Fibroblast of mammary gland (primary cell): ENCODE measurements at regions not wholly inside any gene's neighbourhood (a gene's known extent, or its start where the extent isn't known, plus 50 kb on each side); places are given as distances from the start of the nearest gene placed in this dataset.
A peak's percentile ranks its signal among the peaks of the same experiment; 100 is the strongest.

ENCODE experiments used
- DNase-seq: peaks from one replicate; pipeline ENCODE4 v3.0.0-alpha.2; 2010; ENCODE audit warnings: low read depth
- H3K4me3 ChIP-seq: 2 replicates; pipeline ENCODE4 v1.5.1; 2011; ENCODE audit warnings: low read depth, mild to moderate bottlenecking, low read length, moderate library complexity; ENCODE audit not compliant: control insufficient read depth
- TF ChIP-seq, protein P1 (sequence below): conservative IDR thresholded peaks from 2 replicates; pipeline ENCODE4 v1.5.1; 2011; ENCODE audit warnings: low read depth, low read length, inconsistent platforms; ENCODE audit not compliant: control insufficient read depth, insufficient read depth

DNA sequence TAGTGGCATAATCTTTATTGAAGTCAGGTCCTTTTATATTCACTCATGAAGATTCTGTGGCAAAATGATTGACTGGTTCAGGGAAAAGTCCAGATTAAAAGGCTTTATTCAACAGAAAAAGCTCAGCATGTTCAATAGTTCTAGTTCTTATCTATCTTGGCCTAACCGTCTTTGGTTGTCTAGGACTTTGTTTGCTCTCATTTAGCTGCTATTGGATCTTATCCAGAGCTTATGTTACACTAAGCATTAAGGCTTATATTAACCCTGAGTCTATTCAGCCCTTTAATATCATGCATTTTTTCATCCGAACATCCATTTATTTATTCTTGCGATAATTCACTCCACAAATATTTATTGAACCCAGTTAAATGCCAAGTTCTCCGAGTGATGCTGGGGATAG, 601.0 kb upstream of the SGO1 start:
- TF ChIP-seq, protein P1, sequence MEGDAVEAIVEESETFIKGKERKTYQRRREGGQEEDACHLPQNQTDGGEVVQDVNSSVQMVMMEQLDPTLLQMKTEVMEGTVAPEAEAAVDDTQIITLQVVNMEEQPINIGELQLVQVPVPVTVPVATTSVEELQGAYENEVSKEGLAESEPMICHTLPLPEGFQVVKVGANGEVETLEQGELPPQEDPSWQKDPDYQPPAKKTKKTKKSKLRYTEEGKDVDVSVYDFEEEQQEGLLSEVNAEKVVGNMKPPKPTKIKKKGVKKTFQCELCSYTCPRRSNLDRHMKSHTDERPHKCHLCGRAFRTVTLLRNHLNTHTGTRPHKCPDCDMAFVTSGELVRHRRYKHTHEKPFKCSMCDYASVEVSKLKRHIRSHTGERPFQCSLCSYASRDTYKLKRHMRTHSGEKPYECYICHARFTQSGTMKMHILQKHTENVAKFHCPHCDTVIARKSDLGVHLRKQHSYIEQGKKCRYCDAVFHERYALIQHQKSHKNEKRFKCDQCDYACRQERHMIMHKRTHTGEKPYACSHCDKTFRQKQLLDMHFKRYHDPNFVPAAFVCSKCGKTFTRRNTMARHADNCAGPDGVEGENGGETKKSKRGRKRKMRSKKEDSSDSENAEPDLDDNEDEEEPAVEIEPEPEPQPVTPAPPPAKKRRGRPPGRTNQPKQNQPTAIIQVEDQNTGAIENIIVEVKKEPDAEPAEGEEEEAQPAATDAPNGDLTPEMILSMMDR: no peak
- DNase-seq: no peak

DNA sequence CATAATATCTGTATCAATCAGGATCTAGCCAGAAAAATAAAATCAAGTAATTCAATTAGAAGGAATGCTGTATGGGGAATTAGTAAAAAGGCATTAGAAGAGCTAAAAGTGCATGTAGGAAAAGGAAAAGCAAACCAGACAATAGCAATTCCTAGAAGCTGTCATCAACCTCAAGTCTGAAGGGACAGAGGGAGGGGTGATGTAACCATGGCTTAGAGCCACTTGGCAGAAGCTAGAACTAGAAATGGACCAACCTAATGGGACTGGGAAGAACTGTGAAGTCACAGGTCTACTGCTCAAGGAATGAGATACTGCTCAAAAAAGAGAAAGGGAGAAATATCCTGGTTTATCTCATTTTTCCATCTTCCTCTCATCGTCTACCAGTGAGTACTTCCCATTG, 590.7 kb upstream of the SGO1 start:
- no peak overlapping the region for H3K4me3 ChIP-seq
- DNase-seq: peak; percentile 4
- TF ChIP-seq, protein P1: no peak

More for the DNA sequence above, 601.0 kb upstream of the SGO1 start:
- H3K4me3 ChIP-seq: no peak overlapping the region

DNA sequence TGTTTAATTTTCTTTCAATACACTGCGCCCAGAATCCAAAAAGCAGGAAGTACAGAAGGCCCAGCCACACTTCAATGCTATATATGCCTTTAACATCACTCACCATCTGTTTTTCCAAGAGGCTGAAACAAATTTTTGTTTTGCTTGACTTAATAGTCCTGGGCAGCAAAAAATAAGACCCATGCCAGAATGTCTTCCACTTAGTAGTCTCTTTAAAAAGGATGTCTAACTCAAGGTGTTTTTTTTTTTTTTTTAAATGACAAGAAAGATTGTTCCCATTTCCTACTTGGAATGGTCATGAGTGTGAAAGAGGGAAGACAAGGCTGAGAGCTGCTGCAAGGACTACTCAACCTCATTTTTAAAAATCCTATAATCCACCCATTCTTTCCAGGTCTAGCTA, 590.3 kb upstream of the SGO1 start:
- H3K4me3 ChIP-seq: no peak overlapping the region
- no peak for DNase-seq
- TF ChIP-seq, protein P1: no peak

DNA sequence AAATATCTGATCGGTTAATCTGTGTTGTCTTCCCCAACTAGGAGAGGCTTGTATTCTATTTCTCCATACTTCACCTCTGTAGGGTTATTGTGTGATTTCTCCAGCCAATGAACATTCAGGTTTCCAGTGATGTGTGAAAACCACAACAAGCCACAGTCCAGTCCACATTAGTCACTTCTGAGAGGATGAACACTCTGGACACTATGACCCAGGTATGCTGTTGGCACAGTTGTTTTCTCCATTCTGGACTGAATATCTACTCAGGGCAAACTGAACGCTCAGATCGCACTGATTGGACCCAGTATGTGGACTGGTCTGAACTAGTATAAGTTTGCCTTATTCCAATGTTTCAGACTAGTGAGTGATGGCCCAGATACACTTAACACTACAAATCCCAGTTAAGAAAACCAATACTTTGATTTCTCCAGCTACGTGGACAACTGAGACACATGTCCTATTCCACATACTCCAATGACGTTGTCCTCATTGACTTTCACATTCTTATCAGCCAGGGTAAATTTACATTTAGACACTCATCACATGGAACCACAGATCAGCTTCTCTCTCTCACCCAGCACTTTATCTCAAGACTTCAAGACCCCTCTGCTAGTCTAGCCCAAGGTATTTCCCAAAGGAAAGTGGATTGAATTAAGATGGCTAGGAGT, 587.4 kb upstream of the SGO1 start:
- TF ChIP-seq, protein P1: no peak
- DNase-seq: no peak
- no peak overlapping the region for H3K4me3 ChIP-seq

DNA sequence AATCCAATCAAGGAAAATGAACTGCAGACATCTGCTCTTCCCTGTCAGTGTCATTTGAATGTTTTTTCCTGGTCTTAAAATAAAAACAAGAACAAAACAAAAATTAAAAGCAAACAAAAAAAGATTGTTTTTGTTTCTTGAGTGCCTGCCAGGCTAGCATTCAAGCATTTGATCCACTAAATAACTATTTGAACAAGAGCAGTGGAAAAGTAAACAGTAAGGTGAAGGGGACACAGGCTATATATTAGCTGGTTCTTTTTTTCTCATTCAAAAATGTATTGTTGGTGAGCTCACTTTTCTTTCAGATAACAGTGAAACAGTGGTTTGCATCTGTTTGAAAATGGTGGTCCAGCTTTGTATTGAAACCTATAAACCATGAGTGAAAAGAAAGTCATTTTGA, 586.9 kb upstream of the SGO1 start:
- TF ChIP-seq, protein P1: no peak
- no peak overlapping the region for H3K4me3 ChIP-seq
- no peak for DNase-seq

DNA sequence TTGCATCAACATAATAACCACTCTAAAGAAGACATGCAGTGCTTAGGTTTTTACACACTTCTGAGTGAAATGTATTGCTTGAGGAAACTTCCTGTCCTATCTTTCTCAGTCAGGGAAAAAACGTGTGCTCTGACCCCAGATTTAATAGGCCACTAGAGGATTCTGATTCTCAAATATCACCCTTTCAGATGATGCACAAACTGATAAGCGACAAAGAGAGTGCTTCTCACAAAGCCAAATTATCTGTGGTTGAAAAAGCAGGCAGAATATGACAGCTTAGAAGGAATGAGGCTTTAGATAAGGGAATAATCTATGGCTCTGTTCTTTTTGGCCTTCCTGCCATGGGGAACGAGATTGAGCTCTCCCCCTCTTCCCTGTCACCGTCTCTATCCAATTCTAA, 583.4 kb upstream of the SGO1 start:
- DNase-seq: no peak
- TF ChIP-seq, protein P1: no peak
- no peak overlapping the region for H3K4me3 ChIP-seq

DNA sequence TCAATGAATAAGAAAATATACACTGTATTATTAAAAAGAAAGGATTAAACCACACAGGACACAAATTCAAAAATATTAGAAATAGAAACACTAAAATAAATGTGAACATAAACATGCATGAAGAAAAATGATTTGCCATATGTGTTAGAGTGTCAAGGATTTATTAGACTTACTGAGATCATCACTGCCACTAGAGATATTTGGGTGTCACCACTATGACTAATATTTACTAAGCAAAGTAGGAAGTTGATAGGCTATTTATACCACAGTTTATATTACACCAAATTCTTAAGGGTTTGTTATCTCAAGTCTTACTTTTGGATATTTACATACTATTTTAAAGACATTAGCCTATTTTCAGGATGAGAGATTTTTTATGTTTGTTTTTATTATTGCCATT, 575.0 kb upstream of the SGO1 start:
- TF ChIP-seq, protein P1: no peak
- H3K4me3 ChIP-seq: no peak overlapping the region
- DNase-seq: peak; percentile 8
